ENCODE measurements at regions not wholly inside any gene's neighbourhood (a gene's known extent, or its start where the extent isn't known, plus 50 kb on each side); places are given as distances from the start of the nearest gene placed in this dataset.

DNA sequence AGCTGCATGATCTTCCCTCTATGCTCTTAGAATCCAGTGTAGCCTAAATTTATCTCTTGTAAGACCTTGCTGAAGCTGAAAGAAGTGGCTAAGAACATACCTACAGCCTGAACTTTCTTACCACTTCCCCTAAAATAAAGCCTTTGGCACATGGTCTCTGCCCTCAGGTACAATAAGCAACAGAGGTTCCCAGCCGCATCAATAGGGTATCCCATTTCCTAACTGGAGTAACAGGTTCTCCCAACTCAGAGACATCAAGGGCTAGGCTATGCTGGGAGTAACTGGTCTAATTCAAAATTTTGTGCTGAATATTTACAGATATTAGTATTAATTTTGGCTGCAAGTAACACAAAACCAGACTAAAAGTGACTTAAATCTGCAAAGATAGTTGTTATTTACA lies 335.8 kb upstream of the TRPC7 start:
- no peak for DNase-seq (ENCODE audit: low spot score)
- no peak for ATAC-seq

DNA sequence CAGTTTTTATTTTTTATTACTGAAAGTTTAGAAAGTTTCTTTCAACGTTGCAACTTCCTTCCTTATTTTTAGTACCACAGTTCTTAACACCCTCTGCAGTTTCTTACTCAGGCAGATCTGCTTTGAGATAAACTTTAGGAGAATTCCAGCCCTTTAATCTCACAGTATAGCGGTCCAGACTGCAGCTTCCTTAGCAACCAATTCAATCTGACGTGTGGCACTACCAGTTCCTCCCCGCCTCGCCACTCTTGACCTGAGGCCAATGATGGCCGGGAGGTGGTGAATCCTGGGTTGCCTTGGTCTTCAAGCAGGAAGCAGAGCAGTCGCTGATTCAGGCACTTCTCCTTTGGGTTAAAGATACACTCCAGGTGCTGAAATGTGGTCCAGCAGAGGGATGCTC lies 334.3 kb upstream of the TRPC7 start:
- no peak for DNase-seq (ENCODE audit: low spot score)
- no peak for ATAC-seq

DNA sequence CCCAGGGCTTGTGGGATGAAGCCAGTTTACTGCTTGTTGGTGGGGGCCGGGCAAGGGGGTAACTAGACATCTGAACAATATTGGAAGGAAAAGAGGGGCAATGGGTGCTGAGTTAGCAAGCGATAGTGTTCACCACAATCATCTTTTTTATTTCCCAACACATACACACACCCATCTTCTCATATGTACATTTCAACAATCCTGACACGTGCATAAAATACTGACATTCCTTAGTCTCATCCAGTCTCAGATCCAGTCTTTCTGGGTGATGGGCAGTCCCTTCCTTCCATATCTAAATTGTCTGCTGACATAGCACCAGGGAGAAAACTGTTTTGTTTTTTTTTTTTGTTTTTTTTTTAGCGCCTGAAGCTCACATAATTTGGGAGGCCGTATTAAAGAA lies 333.6 kb upstream of the TRPC7 start:
- ATAC-seq (no peak), DNase-seq (ENCODE audit: low spot score) (no peak)

DNA sequence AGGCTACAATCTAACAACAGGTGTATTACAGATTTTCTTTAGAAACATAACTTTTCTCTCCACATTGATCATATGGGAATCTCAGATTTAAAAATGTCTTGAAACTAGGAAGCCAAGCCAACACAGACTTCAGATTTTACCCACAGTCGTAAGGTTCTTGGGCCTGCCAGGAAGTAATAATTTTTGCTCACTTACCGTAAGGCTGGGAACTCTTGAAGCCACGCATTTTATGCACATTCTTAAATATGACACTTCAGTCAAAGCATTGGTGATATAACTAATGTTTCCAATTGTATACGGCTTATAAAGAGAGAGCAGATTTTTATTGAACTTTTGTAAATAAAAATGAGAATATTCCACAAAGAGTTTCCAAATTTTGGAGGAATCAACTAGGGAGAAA lies 328.9 kb upstream of the TRPC7 start:
- no peak for DNase-seq (ENCODE audit: low spot score)

DNA sequence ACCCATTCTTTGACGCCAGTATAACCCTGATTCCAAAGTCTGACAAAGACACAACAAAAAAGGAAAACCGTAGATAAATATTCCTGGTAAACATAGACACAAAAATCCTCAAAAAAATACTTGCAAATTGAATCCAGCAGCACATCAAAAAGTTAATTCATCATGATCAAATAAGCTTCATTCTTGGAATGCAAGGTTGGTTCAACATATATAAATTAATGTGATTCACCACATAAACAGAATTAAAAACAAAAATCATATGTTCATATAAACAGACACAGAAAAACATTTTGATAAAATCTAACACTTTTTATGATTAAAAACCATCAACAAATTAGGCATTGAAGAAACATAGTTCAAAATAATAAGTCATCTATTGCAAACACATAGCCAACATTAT lies 324.2 kb upstream of the TRPC7 start:
- DNase-seq (ENCODE audit: low spot score) (no peak), ATAC-seq (no peak)

More for the DNA sequence above, 328.9 kb upstream of the TRPC7 start:
- no peak for ATAC-seq

DNA sequence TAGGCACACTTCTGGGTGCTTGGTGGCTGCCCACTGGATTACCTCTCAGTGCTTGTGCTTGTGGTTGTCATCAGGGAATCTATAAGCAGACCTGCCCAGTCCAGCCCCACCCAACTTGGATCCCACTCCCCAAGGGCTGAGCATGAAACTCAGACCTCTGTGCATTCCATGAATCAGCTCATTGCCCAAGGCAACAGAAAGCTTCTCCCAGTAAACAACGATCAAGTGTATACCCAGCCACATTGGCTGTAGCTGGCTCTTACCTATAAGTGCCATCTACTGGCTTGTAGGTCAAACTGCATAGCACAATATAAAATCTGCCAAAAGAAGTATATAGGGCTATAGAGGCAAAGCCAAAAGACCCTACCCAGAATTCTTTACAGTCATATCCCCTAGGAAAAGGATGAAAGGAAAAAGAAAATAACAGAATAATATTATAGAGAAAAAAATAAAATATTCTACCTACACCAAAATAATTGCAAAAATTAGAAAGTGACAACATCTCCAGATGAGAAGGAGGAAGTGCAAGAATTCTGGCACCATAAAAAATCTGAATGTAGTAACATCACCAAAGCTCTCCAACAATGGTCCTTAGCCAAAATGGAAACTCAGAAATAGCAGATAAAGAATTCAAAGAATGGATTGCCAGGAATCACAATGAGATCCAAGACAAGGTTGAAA lies 321.0 kb upstream of the TRPC7 start:
- DNase-seq (ENCODE audit: low spot score): no peak
- peak; percentile 69 for ATAC-seq

DNA sequence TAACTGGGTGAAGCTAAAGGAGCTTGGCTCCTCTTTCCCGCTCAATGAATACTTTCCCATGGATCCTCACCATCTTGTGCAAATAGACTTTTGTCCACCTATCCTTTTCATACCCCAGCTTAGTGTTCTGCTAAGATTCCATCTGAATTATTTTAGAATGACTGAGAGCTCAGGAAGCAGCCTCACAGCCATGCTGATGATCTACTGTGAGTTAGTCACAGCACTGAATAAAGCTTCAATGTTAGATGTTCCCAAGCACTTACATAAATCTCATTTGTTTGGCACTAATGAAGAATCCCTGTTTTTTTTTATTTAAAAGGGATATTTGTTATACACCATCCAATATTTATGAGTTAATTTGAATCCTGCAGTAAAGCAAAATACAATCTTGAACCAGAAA lies 317.6 kb upstream of the TRPC7 start:
- DNase-seq (ENCODE audit: low spot score) (no peak), ATAC-seq (no peak)

DNA sequence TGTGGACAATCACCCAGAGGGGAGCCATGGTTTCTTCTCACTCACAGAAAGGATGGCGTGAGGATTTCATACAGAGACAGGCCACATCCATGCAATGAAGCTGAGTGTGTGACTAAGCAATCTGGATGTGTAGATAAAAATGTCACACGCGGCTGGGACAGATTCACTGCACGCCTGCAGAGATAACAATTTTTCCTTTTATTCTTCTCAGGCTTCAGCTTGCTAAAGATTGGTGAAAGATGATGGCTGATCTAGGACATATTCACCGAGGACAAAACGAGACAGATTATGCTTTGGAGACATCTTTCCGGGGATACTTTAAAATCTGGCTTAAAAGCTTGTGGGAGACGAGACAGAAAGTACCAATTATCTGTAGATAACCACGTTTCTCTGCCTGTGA lies 313.9 kb upstream of the TRPC7 start:
- ATAC-seq (no peak), DNase-seq (ENCODE audit: low spot score) (no peak)

DNA sequence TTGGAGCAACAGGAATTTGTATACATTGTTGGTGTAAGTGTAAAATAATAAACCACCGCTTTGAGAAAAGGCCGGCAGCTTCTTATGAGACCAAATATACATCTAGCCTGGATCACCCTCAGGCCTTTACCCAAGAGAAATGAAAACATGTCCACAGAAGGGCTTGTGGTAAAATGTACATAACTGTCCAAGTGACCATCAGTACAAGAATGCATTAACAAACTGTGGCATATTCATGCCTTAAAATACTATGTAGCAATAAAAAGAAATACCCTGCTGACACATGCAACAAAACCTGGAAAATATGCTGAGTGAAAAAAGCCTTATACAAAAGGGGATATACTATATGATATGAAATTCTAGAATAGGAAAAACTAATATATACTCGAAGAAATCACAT lies 311.9 kb upstream of the TRPC7 start:
- ATAC-seq (no peak), DNase-seq (ENCODE audit: low spot score) (no peak)

DNA sequence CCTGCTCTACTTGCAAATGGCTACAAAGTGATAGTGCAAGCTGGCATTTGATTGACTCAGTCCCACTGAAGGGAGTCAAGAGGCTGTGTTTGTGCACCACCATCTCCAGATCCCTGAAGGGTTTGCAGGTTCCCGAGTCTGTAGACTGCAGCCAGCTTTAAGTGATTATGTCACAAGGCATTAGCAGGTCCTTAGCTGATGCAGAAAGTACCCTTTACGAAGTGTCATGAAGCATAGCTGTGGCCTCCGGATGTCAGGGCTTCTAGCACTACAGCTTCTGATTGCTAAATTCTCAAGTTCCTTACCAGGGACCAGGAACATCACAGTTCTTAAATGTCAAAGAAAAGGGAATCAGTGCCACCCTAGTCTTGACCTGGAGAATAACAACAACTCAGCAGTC lies 311.3 kb upstream of the TRPC7 start:
- no peak for ATAC-seq

DNA sequence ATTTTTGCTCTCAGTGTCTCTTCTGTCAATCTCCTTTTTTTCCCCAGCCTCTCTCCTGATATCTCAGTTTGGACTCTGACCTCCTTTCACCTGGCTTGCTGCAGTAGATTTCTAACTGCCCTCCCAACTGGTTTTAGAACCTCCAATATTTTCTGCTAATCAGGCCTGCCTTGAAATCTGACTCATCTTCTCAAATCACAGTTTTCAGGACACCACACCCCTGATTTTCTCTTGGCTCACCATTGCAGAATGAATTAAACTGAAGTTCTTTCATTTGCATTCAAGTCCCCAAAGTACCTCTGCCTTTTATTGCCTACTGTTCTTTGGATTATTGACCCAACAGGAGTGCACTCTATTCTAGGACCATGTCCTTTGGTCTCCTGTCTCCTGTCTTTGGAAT lies 310.4 kb upstream of the TRPC7 start:
- ATAC-seq (no peak), DNase-seq (ENCODE audit: low spot score) (no peak)

More for the DNA sequence above, 311.3 kb upstream of the TRPC7 start:
- no peak for DNase-seq (ENCODE audit: low spot score)

DNA sequence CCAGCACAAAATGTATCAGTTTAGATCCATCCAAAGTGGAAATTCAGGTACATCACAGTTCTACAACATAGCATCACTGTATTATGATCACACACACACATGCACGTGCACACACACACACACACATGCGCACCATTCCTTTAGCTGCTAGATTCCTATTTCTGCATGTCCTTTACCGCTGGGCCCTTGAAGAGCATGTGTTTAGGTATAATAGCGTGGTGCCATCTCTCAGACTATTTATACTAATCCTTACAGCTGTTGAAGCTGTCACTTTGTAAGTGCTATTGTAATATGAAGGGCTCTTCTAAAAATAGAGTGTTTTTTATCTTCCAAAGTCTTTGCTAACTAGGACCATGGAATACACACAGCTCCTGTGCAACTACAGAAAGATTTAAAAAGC lies 308.8 kb upstream of the TRPC7 start:
- DNase-seq (ENCODE audit: low spot score) (no peak), ATAC-seq (no peak)

DNA sequence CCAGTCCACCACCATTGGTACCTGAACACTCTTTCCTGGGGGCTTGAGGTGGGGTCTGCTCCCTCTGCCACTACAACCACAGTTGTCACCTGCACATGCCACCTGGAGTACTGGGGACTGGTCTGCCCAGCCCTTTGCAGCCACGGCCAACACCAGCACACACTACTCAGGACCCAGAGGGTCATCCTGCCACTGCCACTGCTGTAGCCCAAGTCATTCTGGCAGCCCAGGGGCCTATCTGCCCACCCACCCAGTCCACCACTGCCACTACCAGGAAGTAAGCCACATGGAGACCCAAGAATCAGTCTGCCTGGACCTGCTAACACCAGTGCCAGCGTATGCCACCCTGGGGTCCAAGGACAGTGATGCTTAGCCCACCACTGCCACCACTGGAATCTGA lies 302.4 kb upstream of the TRPC7 start:
- DNase-seq (ENCODE audit: low spot score): no peak
- no peak for ATAC-seq

DNA sequence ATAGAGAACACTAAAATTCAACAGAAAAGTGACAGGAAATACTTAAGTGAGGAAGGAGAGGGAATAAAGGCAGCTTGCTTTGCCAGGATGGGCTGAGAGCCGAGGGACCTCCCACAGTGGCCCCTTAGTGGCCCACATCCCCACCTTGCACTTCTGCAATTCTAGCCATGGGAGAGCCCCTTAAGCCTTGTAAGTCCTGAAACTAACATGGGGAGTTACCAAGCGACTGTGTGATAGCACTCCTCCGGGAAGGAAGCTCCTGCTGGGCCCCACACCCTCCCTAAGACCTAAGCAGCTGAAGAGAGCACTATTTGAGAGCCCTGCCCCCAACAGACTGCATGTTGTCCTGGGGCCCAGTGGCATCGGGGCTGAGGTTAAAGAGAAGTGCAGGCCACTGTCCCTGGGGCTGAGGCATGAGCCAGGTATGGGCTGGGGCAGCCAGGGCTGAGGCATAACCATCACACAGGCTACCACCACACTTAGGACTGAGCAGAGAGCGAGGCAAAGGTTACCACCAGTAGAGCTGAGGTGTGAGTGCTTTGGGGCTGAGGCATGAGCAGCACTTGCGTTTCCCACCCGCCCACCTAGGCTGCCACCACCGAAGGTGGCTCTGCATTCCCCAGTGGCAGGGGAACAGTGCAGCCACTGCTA lies 301.8 kb upstream of the TRPC7 start:
- no peak for DNase-seq (ENCODE audit: low spot score)
- no peak for ATAC-seq

DNA sequence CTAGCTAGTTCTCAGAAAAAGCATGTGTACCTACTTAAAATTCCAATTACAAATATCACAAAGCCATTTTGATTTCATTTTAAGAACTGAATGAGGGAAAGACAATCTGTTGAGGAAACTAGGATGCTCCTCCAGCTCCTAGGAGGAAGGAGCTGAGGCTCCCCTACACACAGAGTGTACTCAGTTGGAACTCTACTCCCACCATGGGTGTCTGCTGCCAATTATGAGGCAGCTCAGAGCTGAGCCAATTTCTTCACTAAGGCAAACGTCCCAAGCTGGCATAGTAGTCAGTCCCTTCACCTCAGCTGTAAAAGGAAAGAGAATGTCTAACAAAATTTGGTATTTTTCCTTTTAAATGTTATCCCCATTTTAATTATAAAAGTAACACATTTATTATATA lies 300.0 kb upstream of the TRPC7 start:
- DNase-seq (ENCODE audit: low spot score): no peak
- ATAC-seq: no peak

DNA sequence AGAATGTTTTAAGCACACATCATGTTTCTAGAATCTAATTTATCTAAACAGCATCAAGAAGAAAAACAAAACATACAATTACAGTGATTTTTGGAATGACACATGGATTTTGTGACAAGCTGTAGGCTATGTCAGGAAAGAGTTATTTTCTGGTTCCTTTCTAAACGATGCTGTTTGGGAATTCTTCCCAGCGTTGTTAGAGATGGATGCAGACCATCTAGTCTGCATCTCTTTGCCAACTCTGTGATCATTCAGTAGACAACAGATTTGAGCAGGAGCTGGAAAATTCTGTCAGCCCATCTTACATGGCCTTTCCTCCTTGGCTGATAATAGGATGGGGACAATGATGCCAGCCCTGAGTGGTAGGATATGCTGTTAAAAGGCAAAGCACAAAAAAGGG lies 295.7 kb upstream of the TRPC7 start:
- ATAC-seq: no peak
- no peak for DNase-seq (ENCODE audit: low spot score)

DNA sequence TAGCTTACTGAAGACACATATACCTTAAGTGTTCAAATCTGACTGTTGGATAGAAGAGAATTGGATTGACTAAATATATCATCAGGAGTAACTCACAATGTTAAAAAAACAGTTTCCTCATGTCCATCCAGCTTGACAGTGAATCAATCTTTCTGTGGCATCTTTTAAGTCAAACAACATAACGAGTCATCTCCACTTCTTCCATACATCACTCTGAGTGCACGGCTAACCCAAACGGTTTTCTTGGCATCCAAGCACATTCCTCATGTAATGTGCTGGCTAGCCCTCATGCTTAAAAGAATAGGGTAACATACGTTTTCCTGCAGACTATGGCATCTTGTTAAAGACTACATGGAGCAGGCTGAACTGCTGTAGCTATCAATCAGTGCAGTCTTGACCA lies 291.5 kb upstream of the TRPC7 start:
- DNase-seq (ENCODE audit: low spot score) (no peak), ATAC-seq (no peak)

DNA sequence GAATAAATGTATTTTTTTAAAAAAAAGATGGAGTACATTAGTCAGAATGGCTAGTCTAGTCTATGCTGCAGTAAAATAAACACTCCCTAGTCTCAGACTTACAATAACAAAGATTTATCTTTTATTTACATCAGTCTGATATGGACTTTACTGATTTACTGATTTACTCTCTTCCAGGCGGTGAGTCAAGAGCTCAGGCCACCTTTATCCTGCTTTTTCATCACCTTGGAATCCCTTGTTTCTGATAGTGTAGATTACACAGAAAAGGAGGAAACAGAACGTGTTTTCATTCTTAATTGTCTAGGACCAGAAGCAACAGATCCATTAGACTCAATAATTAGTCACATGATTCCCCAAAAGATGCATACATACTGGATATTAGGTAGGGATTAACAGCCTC lies 290.1 kb upstream of the TRPC7 start:
- ATAC-seq: no peak

DNA sequence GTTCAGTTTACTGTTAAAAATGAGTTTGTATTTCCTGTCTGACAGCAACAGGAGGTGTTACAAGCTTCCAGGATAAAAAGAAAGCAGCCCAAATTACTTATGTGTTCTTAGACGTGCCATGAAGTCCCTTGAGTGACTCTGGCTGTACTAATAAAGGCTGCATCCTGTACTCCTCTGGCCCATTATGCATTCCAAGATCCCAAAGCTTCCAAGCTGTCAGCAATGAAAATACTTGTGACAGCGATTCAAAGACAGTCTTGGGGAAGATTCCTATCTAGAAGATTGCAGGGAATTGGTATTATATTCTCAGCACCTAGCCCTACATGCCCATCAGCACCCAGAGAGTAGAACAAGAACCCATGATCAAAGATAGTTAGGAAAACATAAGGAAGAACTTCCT lies 281.6 kb upstream of the TRPC7 start:
- no peak for ATAC-seq
- DNase-seq (ENCODE audit: low spot score): no peak

More for the DNA sequence above, 290.1 kb upstream of the TRPC7 start:
- DNase-seq (ENCODE audit: low spot score): no peak

DNA sequence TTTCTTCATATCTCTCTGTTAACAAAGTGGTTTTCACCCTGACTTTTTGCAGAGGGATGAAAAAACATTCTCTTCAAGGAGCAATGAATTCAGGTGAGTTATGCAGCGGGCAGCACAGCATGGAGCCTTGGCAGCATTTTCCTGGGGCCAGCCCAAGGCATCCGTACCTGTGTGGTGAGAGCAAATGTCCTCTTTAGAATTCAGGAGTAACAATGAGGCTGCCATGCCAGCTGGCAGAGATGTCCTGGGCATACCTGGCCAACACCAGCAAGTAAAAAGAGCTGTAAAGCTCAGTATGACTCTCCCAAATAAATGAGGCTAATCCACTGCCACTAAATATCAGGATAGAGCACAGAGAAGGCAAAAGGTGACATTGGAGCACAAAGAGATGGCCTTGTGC lies 277.6 kb upstream of the TRPC7 start:
- ATAC-seq (no peak), DNase-seq (ENCODE audit: low spot score) (no peak)

DNA sequence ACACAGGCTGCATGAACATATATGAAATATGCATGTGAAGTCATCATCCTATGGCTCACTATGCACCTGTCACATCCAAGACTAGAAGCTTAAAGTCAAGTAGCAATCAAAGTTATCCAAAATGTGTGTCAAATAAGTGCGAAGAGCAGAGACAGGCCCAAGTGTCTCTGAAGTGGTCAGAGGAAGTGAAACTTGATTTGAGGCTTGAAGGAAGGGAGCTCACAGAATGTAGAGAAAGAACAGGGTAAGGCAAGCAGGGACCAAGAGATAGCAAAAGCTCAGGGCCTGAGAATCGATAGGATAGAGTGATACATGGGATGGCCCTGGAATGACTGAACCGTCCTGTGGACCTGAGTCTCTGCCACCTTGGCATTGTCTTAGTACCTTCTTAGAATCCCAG lies 274.3 kb upstream of the TRPC7 start:
- ATAC-seq (no peak), DNase-seq (ENCODE audit: low spot score) (no peak)

DNA sequence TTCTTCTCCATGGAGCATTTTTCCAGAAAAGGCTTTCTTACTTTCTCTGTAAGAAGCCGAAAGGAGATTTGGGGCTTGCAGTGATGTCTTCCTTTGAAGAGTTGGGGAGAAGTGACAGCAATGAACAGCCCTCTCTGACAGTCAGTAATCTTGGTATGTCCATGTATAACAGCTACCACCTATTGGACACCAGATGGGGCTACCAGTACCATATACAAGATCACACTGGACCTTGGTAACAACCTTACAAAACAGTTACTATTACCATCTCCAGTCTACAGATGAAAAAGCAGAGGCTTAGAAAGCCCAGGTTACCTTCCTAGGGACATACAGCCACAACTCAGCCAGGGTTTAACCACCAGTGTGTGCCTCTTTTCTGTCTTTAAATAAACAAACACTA lies 272.7 kb upstream of the TRPC7 start:
- ATAC-seq: no peak
- DNase-seq (ENCODE audit: low spot score): no peak

DNA sequence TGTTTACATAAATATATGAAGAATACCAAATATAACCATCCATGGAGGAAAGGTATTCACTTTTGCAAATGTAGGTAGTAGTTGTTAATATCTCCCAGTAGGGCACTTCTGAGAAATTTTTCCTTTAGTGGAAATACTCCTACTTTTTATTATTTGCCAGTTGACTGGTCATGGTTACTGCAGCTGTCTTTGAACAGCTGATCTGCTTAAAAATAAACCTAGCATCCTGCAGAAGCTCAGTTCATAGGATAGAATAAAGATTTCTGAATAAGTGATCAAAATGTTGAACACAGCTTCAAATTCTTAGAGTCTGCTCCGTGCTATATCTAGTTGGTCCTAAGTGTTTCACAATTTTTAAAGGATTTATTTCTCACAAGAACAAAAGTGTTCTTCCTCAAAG lies 270.7 kb upstream of the TRPC7 start:
- no peak for ATAC-seq
- DNase-seq (ENCODE audit: low spot score): no peak

Data from left lobe of liver (tissue), 2 donors.